ENCODE measurements at regions not wholly inside any gene's neighbourhood (a gene's known extent, or its start where the extent isn't known, plus 50 kb on each side); places are given as distances from the start of the nearest gene placed in this dataset.

GRCh38 chr5:77850536-77851175, 74.5 kb upstream of the TBCA start:
- peaks cover 0 to 3% (median 0%) of the 10 kb centered on the region in 4 donors for H3K27me3 ChIP-seq
- TF ChIP-seq POLR2A (IDR thresholded peaks at IDR 0.05; ENCODE audit: low read depth): no peak
- H3K4me3 ChIP-seq: peak overlapping the region; percentile 63 to 71 (median 68)
- H3K27ac ChIP-seq (replicated peaks in 1 of 4): peak overlapping the region in 3 of 4 donors; percentile 3 to 48 (median 41)
- intact Hi-C loops (cut with DNase I): loop anchor here (5.0 kb wide), 1 partner anchor 73 kb away; the partner anchor contains the start of gene TBCA
- 86% methylated on average over 30 of the region's 30 CpGs for WGBS
- no peaks in the 10 kb centered on the region for H3K9me3 ChIP-seq
- H3K4me1 ChIP-seq: peaks cover 6 to 25% (median 21%) of the 10 kb centered on the region in 4 donors
- DNase-seq (ENCODE audit: extremely low spot score): peak; percentile 80
- H3K36me3 ChIP-seq: no peaks in the 10 kb centered on the region

DNA sequence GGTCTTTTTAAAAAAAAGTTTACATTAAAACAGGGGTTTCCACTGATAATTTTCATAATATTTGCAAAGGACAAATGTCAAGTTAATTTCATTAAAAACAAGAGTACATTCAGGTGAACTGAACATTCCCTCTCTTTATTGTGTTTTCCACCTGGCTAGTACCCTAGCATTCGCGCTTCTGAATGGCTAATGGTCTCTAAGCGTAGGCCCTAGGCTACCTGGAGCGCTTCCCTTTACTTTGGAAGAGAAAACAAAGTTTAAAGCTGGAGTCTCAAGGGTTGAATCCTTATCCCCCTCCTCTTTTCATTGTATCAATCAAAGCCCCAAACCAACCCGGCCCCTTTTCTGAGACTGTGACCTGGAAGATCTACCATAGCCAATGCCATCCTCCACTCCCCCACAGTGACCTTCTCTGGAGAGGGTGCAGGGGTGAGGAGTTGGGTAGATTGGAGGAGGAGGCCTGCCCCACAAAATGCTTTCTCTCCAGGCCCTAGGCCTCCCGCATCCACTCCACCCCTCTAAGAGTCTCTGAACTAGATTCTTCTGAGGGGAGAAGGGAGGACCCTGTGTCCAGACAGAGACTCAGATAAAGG, 73.3 kb upstream of the TBCA start:
- H3K36me3 ChIP-seq: no peaks in the 10 kb centered on the region
- DNase-seq (ENCODE audit: extremely low spot score): peak; percentile 89
- 94% methylated on average over 6 of the region's 6 CpGs for WGBS
- H3K4me1 ChIP-seq: peaks cover 10 to 33% (median 29%) of the 10 kb centered on the region in 4 donors
- no peak overlapping the region for H3K27ac ChIP-seq (replicated peaks in 1 of 4)
- H3K9me3 ChIP-seq: no peaks in the 10 kb centered on the region
- intact Hi-C loops (cut with DNase I): no loop called here
- no peak for TF ChIP-seq POLR2A (IDR thresholded peaks at IDR 0.05; ENCODE audit: low read depth)
- TF ChIP-seq POLR2AphosphoS5 (IDR thresholded peaks at IDR 0.05): no peak
- TF ChIP-seq EP300 (IDR thresholded peaks at IDR 0.05): no peak
- TF ChIP-seq, protein P1, sequence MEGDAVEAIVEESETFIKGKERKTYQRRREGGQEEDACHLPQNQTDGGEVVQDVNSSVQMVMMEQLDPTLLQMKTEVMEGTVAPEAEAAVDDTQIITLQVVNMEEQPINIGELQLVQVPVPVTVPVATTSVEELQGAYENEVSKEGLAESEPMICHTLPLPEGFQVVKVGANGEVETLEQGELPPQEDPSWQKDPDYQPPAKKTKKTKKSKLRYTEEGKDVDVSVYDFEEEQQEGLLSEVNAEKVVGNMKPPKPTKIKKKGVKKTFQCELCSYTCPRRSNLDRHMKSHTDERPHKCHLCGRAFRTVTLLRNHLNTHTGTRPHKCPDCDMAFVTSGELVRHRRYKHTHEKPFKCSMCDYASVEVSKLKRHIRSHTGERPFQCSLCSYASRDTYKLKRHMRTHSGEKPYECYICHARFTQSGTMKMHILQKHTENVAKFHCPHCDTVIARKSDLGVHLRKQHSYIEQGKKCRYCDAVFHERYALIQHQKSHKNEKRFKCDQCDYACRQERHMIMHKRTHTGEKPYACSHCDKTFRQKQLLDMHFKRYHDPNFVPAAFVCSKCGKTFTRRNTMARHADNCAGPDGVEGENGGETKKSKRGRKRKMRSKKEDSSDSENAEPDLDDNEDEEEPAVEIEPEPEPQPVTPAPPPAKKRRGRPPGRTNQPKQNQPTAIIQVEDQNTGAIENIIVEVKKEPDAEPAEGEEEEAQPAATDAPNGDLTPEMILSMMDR (IDR thresholded peaks at IDR 0.05): no peak
- H3K27me3 ChIP-seq: peaks cover 0 to 9% (median 0%) of the 10 kb centered on the region in 4 donors
- no peak overlapping the region for H3K4me3 ChIP-seq

DNA sequence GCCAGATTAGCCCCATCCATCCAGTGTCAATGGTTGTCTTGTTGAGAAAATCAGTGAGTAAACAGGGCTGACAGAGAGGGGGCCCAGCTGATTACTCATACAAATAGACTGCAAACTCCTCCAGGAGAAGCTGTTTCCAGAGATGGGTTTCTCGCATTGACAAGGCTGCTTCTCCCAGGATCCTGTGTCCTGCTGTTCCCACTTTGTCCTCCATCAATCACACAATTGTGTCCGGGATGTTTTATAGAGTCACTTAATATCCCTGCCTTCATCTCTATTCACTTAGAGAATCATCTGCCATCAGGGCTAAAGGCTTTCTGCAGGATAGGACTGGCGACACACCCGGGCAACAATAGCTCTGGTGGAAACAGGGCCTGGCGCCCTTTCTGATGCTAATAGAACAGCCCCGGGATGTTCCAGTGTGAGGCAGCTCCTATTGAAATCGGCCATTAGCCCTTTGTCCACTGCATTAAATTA, 71.7 kb upstream of the TBCA start:
- DNase-seq (ENCODE audit: extremely low spot score): peak; percentile 42
- H3K4me3 ChIP-seq: no peak overlapping the region
- TF ChIP-seq, protein P1 (IDR thresholded peaks at IDR 0.05): no peak
- TF ChIP-seq EP300 (IDR thresholded peaks at IDR 0.05) (no peak), POLR2AphosphoS5 (IDR thresholded peaks at IDR 0.05) (no peak), POLR2A (IDR thresholded peaks at IDR 0.05; ENCODE audit: low read depth) (no peak)
- intact Hi-C loops (cut with DNase I): no loop called here
- no peaks in the 10 kb centered on the region for H3K36me3 ChIP-seq
- 90% methylated on average over 7 of the region's 7 CpGs for WGBS
- H3K27ac ChIP-seq (replicated peaks in 1 of 4): no peak overlapping the region
- no peaks in the 10 kb centered on the region for H3K9me3 ChIP-seq
- peaks cover 0 to 10% (median 0%) of the 10 kb centered on the region in 4 donors for H3K27me3 ChIP-seq
- H3K4me1 ChIP-seq: peaks cover 12 to 38% (median 36%) of the 10 kb centered on the region in 4 donors

GRCh38 chr5:77847129-77847460, 71.0 kb upstream of the TBCA start:
- Histone ChIP-seq H3K4me1 (peaks cover 10 to 31% (median 29%) of the 10 kb centered on the region in 4 donors), H3K4me3 (no peak overlapping the region), H3K9me3 (no peaks in the 10 kb centered on the region), H3K36me3 (no peaks in the 10 kb centered on the region), H3K27ac (replicated peaks in 1 of 4) (no peak overlapping the region), H3K27me3 (peaks cover 0 to 10% (median 0%) of the 10 kb centered on the region in 4 donors)
- DNase-seq (ENCODE audit: extremely low spot score): peak; percentile 90
- intact Hi-C loops (cut with DNase I): no loop called here
- TF ChIP-seq EP300 (IDR thresholded peaks at IDR 0.05) (no peak), POLR2A (IDR thresholded peaks at IDR 0.05; ENCODE audit: low read depth) (no peak), POLR2AphosphoS5 (IDR thresholded peaks at IDR 0.05) (no peak)
- TF ChIP-seq, protein P1 (IDR thresholded peaks at IDR 0.05): no peak
- 93% methylated on average over 9 of the region's 9 CpGs for whole genome bisulfite sequencing

GRCh38 chr5:77846422-77847128, 70.4 kb upstream of the TBCA start:
- no peaks in the 10 kb centered on the region for H3K9me3 ChIP-seq
- H3K4me1 ChIP-seq: peaks cover 9 to 27% (median 25%) of the 10 kb centered on the region in 4 donors
- no peak overlapping the region for H3K27ac ChIP-seq (replicated peaks in 1 of 4)
- intact Hi-C loops (cut with DNase I): no loop called here
- TF ChIP-seq POLR2AphosphoS5 (IDR thresholded peaks at IDR 0.05) (no peak), POLR2A (IDR thresholded peaks at IDR 0.05; ENCODE audit: low read depth) (no peak), EP300 (IDR thresholded peaks at IDR 0.05) (no peak)
- TF ChIP-seq, protein P1 (IDR thresholded peaks at IDR 0.05): no peak
- DNase-seq (ENCODE audit: extremely low spot score): peak; percentile 86
- no peaks in the 10 kb centered on the region for H3K36me3 ChIP-seq
- peaks cover 0 to 10% (median 0%) of the 10 kb centered on the region in 4 donors for H3K27me3 ChIP-seq
- WGBS: 86% methylated on average over 19 of the region's 29 CpGs
- H3K4me3 ChIP-seq: no peak overlapping the region
